ENCODE measurements at regions not wholly inside any gene's neighbourhood (a gene's known extent, or its start where the extent isn't known, plus 50 kb on each side); places are given as distances from the start of the nearest gene placed in this dataset.

DNA sequence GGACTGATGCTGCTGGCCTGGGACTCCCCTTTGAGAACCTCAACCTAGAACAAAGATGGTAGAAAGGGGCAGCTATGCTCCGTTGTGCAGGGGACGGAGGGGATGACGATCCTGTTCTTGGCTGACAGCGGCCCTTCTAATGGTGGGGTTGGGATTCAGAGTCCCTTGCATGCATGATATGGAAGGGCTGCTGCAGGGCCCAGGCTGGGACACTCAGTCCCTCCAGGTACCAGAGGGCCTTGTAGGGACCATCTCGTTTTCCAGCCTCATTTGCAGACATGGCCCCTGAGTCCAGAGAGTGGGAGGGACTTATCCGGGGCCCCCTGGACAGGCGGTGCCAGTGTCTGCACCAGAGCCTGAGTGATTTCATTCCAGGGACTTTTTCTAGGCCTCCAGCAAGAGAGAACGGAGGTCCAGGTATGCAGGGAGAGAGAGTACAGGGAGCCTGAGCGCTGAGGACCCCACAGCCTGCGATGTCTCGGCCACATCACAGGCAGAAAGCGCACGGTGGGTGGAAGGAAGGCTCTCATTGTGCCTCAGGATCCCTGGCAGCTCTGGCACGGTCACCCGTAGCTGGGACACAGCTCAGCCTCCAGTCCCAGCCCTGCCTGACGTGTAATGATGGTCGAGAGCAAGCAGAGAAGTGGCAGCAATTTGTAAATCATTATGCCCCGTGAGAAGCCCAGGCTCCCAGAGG lies 860.8 kb downstream of the TBC1D22A start:
- TF ChIP-seq EZH2phosphoT487 (IDR thresholded peaks at IDR 0.05; ENCODE audit: borderline replicate concordance) (no peak), CTCF (conservative IDR thresholded peaks at IDR 0.05; ENCODE audit: low read length) (no peak)
- no peaks in the 10 kb centered on the region for H3K4me1 ChIP-seq (ENCODE audit: insufficient read depth, low read length, poor library complexity, severe bottlenecking)
- no peaks in the 10 kb centered on the region for H3K36me3 ChIP-seq (ENCODE audit: insufficient read depth, low read length)
- no peaks in the 10 kb centered on the region for H3F3A ChIP-seq (ENCODE audit: low read depth)
- peaks cover 10% of the 10 kb centered on the region; the same call in 1 of the 2 replicates for H3K9me3 ChIP-seq (ENCODE audit: insufficient read depth, low read depth, low read length)
- no peaks in the 10 kb centered on the region for H3K27me3 ChIP-seq (ENCODE audit: insufficient read depth, low read length, poor library complexity, severe bottlenecking)
- no peaks in the 10 kb centered on the region for H4K20me1 ChIP-seq (ENCODE audit: insufficient read depth, low read length, poor library complexity, severe bottlenecking)
- no peak overlapping the region for H3K4me3 ChIP-seq (ENCODE audit: low read length, poor library complexity, severe bottlenecking)
- H2AFZ ChIP-seq (ENCODE audit: low read length): no peak overlapping the region
- no peak overlapping the region for H3K9ac ChIP-seq (ENCODE audit: low read depth, low read length, poor library complexity, severe bottlenecking)
- H3K4me2 ChIP-seq (ENCODE audit: low read depth, low read length, poor library complexity, severe bottlenecking): no peak overlapping the region
- H3K9me2 ChIP-seq (replicated peaks; ENCODE audit: low read depth, low read length): no peaks in the 10 kb centered on the region
- H3K79me2 ChIP-seq (ENCODE audit: insufficient read depth, low read length): no peaks in the 10 kb centered on the region

DNA sequence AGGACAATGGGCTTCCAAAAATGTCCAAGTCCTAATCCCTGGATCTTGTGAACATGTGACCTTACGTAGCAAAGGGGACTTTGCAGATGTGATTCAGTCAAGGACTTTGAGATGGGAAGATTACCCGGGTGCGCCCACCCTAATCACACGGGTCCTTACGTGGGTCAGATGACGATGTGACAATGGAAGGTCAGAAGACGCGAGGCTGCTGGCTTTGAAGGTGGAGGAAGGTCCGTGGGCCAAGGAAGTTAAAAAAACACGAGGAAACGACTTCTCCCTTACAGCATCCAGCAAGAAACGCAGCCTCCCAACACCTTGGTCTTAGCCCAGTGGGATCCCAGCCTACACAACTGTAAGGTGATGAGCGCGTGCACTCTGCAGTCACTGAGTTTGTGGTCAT lies 860.1 kb downstream of the TBC1D22A start:
- no peak overlapping the region for H3K4me3 ChIP-seq (ENCODE audit: low read length, poor library complexity, severe bottlenecking)
- no peaks in the 10 kb centered on the region for H4K20me1 ChIP-seq (ENCODE audit: insufficient read depth, low read length, poor library complexity, severe bottlenecking)
- H2AFZ ChIP-seq (ENCODE audit: low read length): no peak overlapping the region
- no peaks in the 10 kb centered on the region for H3K27me3 ChIP-seq (ENCODE audit: insufficient read depth, low read length, poor library complexity, severe bottlenecking)
- H3K9me2 ChIP-seq (replicated peaks; ENCODE audit: low read depth, low read length): no peaks in the 10 kb centered on the region
- no peaks in the 10 kb centered on the region for H3K36me3 ChIP-seq (ENCODE audit: insufficient read depth, low read length)
- no peaks in the 10 kb centered on the region for H3K4me1 ChIP-seq (ENCODE audit: insufficient read depth, low read length, poor library complexity, severe bottlenecking)
- no peak for TF ChIP-seq CTCF (conservative IDR thresholded peaks at IDR 0.05; ENCODE audit: low read length)
- TF ChIP-seq EZH2phosphoT487 (IDR thresholded peaks at IDR 0.05; ENCODE audit: borderline replicate concordance): no peak
- H3K9me3 ChIP-seq (ENCODE audit: insufficient read depth, low read depth, low read length): peaks cover 10% of the 10 kb centered on the region; the same call in 1 of the 2 replicates
- no peak overlapping the region for H3K9ac ChIP-seq (ENCODE audit: low read depth, low read length, poor library complexity, severe bottlenecking)
- H3K4me2 ChIP-seq (ENCODE audit: low read depth, low read length, poor library complexity, severe bottlenecking): no peak overlapping the region
- H3K79me2 ChIP-seq (ENCODE audit: insufficient read depth, low read length): no peaks in the 10 kb centered on the region
- H3F3A ChIP-seq (ENCODE audit: low read depth): no peaks in the 10 kb centered on the region

GRCh38 chr22:47621253-47621652 lies 858.8 kb downstream of the TBC1D22A start:
- no peak overlapping the region for H2AFZ ChIP-seq (ENCODE audit: low read length)
- H3K4me2 ChIP-seq (ENCODE audit: low read depth, low read length, poor library complexity, severe bottlenecking): no peak overlapping the region
- no peaks in the 10 kb centered on the region for H3K9me2 ChIP-seq (replicated peaks; ENCODE audit: low read depth, low read length)
- no peaks in the 10 kb centered on the region for H3K4me1 ChIP-seq (ENCODE audit: insufficient read depth, low read length, poor library complexity, severe bottlenecking)
- no peak for TF ChIP-seq CTCF (conservative IDR thresholded peaks at IDR 0.05; ENCODE audit: low read length)
- TF ChIP-seq EZH2phosphoT487 (IDR thresholded peaks at IDR 0.05; ENCODE audit: borderline replicate concordance): no peak
- H3F3A ChIP-seq (ENCODE audit: low read depth): no peaks in the 10 kb centered on the region
- no peaks in the 10 kb centered on the region for H3K79me2 ChIP-seq (ENCODE audit: insufficient read depth, low read length)
- no peak overlapping the region for H3K9ac ChIP-seq (ENCODE audit: low read depth, low read length, poor library complexity, severe bottlenecking)
- peaks cover 12% of the 10 kb centered on the region; the same call in 1 of the 2 replicates for H3K9me3 ChIP-seq (ENCODE audit: insufficient read depth, low read depth, low read length)
- no peak overlapping the region for H3K4me3 ChIP-seq (ENCODE audit: low read length, poor library complexity, severe bottlenecking)
- H3K27me3 ChIP-seq (ENCODE audit: insufficient read depth, low read length, poor library complexity, severe bottlenecking): no peaks in the 10 kb centered on the region
- H4K20me1 ChIP-seq (ENCODE audit: insufficient read depth, low read length, poor library complexity, severe bottlenecking): no peaks in the 10 kb centered on the region
- no peaks in the 10 kb centered on the region for H3K36me3 ChIP-seq (ENCODE audit: insufficient read depth, low read length)
